WERI-Rb-1 (cell line): ENCODE measurements at regions not wholly inside any gene's neighbourhood (a gene's known extent, or its start where the extent isn't known, plus 50 kb on each side); places are given as distances from the start of the nearest gene placed in this dataset.

ENCODE experiments used
- DNase-seq: peaks from one replicate; pipeline ENCODE4 v3.0.0-alpha.2; 2020
- H3K27ac ChIP-seq: fragments of 250-450 bp; sonication (Bioruptor Pico); 2 replicates; pipeline ENCODE4 v1.5.1; 2020; ENCODE audit warnings: mild to moderate bottlenecking, moderate library complexity
- H3K27me3 ChIP-seq: fragments of 250-450 bp; sonication (Bioruptor Pico); 2 replicates; pipeline ENCODE4 v1.5.1; 2021; ENCODE audit warnings: mild to moderate bottlenecking, low read depth, moderate library complexity; ENCODE audit not compliant: insufficient read depth, severe bottlenecking
- H3K36me3 ChIP-seq: fragments of 250-450 bp; sonication (Bioruptor Pico); 2 replicates; pipeline ENCODE4 v1.5.1; 2020; ENCODE audit warnings: mild to moderate bottlenecking, moderate library complexity
- H3K4me3 ChIP-seq: 2 replicates; pipeline ENCODE4 v1.5.1; 2011; ENCODE audit warnings: low read depth, mild to moderate bottlenecking, control low read depth, low read length
- H3K9me3 ChIP-seq: fragments of 250-450 bp; sonication (Bioruptor Pico); 2 replicates; pipeline ENCODE4 v1.5.1; 2021; ENCODE audit warnings: mild to moderate bottlenecking, moderate library complexity; ENCODE audit not compliant: severe bottlenecking
- TF ChIP-seq, protein P1 (sequence below): IDR thresholded peaks from 2 replicates; pipeline ENCODE4 v1.5.1; 2011; ENCODE audit warnings: low read depth, mild to moderate bottlenecking, control low read depth, inconsistent platforms, low read length

DNA sequence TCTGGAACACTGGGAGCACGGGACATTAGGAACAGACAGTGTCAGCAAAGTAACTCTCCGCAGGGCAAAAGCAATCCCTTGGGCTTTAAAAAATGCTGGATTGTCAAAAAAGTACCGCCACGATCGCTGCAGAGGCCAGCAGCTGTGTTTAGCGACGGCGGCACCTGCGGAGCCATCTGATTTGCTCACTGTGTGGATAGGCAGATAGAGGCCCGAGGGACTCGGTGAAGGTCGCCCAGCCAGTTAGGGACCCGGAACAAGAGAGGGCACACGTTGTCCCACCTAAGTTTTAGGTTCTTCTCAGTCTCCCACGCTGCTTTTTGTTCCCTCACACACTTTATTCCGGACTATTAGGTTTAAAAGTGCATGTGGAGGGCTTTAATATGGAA is 238.3 kb downstream of the TEX29 start:
- H3K36me3 ChIP-seq: no peaks in the 10 kb centered on the region
- no peak overlapping the region for H3K4me3 ChIP-seq
- H3K9me3 ChIP-seq: peaks cover 12% of the 10 kb centered on the region
- TF ChIP-seq, protein P1, sequence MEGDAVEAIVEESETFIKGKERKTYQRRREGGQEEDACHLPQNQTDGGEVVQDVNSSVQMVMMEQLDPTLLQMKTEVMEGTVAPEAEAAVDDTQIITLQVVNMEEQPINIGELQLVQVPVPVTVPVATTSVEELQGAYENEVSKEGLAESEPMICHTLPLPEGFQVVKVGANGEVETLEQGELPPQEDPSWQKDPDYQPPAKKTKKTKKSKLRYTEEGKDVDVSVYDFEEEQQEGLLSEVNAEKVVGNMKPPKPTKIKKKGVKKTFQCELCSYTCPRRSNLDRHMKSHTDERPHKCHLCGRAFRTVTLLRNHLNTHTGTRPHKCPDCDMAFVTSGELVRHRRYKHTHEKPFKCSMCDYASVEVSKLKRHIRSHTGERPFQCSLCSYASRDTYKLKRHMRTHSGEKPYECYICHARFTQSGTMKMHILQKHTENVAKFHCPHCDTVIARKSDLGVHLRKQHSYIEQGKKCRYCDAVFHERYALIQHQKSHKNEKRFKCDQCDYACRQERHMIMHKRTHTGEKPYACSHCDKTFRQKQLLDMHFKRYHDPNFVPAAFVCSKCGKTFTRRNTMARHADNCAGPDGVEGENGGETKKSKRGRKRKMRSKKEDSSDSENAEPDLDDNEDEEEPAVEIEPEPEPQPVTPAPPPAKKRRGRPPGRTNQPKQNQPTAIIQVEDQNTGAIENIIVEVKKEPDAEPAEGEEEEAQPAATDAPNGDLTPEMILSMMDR: no peak
- peaks cover 96% of the 10 kb centered on the region for H3K27me3 ChIP-seq
- no peak overlapping the region for H3K27ac ChIP-seq
- DNase-seq: no peak

DNA sequence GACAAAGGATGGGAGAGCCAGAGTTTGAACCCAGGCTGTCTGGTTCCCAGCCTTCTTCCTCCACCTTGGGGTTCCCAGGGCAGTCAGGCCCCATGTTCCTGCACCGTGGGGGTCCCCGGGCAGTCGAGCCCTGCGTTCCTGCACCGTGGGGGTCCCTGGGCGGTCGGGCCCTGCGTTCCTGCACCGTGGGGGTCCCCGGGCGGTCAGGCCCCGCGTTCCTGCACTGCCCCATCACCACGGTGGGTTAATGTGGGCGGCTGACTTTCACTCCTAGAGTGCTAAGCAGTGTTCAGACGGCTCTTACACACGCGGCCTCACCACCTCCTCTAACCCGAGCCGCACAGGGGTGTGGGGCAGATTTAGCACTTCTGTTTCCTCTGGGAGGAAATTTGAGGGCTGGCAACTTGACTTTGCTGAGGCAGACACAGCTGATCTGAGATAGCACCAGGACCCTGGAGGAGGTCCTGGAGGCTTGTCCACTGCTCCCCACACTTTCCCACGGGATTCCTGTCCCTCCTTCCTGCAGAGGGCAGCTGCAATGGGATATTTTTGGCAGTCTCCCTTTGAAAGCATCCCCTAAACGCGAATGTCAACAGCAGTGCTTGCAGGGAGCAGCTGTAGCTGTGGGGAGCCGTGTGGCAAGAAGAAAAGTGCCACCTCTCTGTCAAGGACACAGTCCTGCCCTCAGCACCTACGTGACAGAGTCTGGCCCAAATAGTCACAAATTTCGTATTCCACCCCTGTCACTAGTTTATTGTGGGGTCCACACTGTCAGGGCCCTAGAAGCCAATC is 239.4 kb downstream of the TEX29 start:
- Histone ChIP-seq H3K27me3 (peaks cover 96% of the 10 kb centered on the region), H3K4me3 (no peak overlapping the region), H3K9me3 (peaks cover 13% of the 10 kb centered on the region), H3K27ac (no peak overlapping the region), H3K36me3 (no peaks in the 10 kb centered on the region)
- no peak for DNase-seq
- TF ChIP-seq, protein P1: no peak

DNA sequence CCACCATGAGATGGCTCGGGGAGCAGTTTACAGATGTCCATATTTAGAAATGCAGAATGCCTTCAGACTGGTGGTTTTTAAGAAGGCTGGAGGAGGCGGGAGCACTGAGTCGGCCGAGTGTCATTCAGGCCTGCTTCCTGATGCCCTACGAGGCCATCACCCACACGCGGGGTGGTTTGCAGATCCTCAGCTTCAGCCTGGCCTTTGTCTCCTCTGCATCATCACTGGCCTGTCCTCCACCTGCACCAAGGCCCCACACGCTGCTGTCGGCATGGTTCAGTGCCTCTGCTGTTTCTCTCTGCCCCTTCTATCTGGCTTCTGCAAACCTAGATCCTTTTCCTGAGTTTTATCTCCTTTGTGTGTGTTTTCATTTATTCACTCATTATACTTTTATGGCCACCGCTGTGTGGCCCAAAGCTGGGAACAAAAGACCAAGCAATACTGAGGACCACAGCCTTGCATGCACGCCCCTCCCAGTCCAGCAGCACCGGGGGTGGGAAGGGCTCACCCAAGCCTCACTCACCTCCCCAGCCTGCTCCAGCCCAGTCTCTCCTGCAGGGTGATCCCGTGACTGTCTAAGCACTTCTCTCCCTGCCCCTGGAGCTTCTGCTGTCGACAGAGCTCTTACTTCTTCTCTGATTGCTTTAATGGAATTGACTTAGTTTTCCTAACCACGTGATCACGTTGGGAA is 240.8 kb downstream of the TEX29 start:
- Histone ChIP-seq H3K27me3 (peaks cover 96% of the 10 kb centered on the region), H3K4me3 (no peak overlapping the region), H3K36me3 (no peaks in the 10 kb centered on the region), H3K9me3 (peaks cover 16% of the 10 kb centered on the region), H3K27ac (no peak overlapping the region)
- TF ChIP-seq, protein P1: no peak
- DNase-seq: no peak

GRCh38 chr13:111562716-111563115 is 242.3 kb downstream of the TEX29 start:
- H3K27ac ChIP-seq: no peak overlapping the region
- H3K36me3 ChIP-seq: no peaks in the 10 kb centered on the region
- H3K27me3 ChIP-seq: peaks cover 95% of the 10 kb centered on the region
- DNase-seq: no peak
- H3K9me3 ChIP-seq: peaks cover 16% of the 10 kb centered on the region
- H3K4me3 ChIP-seq: no peak overlapping the region
- TF ChIP-seq, protein P1: no peak

DNA sequence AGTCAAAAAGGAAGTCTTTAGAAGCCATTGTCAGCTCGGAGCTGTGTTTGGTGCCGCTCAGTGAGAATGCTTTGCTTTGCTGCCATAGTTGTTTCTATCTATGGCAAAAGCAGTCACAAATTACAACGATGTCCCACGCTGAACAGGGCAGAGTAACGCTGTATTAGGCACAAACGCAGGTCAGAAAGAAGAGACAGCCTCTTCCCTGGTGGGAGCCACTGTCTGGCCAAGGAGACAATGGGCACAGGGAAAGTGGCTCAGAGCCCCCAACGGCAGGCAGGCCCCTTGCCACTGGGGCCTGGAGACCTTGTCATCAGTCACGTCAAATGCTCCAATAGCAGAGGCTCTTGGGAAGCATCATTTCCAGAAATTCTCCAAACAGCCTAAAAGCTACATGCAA is 244.2 kb downstream of the TEX29 start:
- no peak overlapping the region for H3K27ac ChIP-seq
- H3K36me3 ChIP-seq: no peaks in the 10 kb centered on the region
- peaks cover 10% of the 10 kb centered on the region for H3K9me3 ChIP-seq
- no peak overlapping the region for H3K4me3 ChIP-seq
- peaks cover 89% of the 10 kb centered on the region for H3K27me3 ChIP-seq
- TF ChIP-seq, protein P1: no peak
- DNase-seq: no peak
